Activated CD4-positive, alpha-beta memory T cell treated with anti-CD3 and anti-CD28 coated beads for 36 hours (primary cell): ENCODE measurements at regions not wholly inside any gene's neighbourhood (a gene's known extent, or its start where the extent isn't known, plus 50 kb on each side); places are given as distances from the start of the nearest gene placed in this dataset.

Source experiments
- CTCF ChIA-PET: fragments of 350-600 bp; sonication (Branson Sonifier 250); formaldehyde crosslinking; loops from one replicate; lab custom pipeline; 2021; ENCODE audit warnings: antibody characterized with exemption, inconsistent platforms; lab: Charles Lee
- POLR2A ChIA-PET: fragments of 350-600 bp; sonication (Branson Sonifier 250); formaldehyde crosslinking; loops from one replicate; lab custom pipeline; 2021; ENCODE audit warnings: antibody characterized with exemption; lab: Charles Lee
- DNase-seq: peaks from one replicate; pipeline ENCODE4 v3.0.0-alpha.2; 2020
- H3K27ac Mint-ChIP-seq: one replicate; pipeline ENCODE4 v1.8.0; 2021; ENCODE audit warnings: mixed read lengths
- H3K27me3 Mint-ChIP-seq: one replicate; pipeline ENCODE4 v1.8.0; 2021; ENCODE audit warnings: mixed read lengths
- H3K36me3 Mint-ChIP-seq: one replicate; pipeline ENCODE4 v1.8.0; 2021; ENCODE audit warnings: mixed read lengths
- H3K4me1 Mint-ChIP-seq: one replicate; pipeline ENCODE4 v1.8.0; 2021; ENCODE audit warnings: low read depth, mixed read lengths
- H3K4me3 Mint-ChIP-seq: one replicate; pipeline ENCODE4 v1.8.0; 2021; ENCODE audit warnings: mild to moderate bottlenecking, mixed read lengths
- H3K9me3 Mint-ChIP-seq: one replicate; pipeline ENCODE4 v1.8.0; 2021; ENCODE audit warnings: mixed read lengths
- intact Hi-C: fragments of 100-400 bp; cut with micrococcal nuclease; formaldehyde crosslinking; loops from one replicate; pipeline ENCODE4 v1.15.1; 2023

- no peak overlapping the region for H3K27ac Mint-ChIP-seq
- POLR2A ChIA-PET: no interaction called here
- intact Hi-C loops: no loop called here
- peaks cover 6% of the 10 kb centered on the region for H3K27me3 Mint-ChIP-seq
- H3K4me1 Mint-ChIP-seq: no peaks in the 10 kb centered on the region
- no peaks in the 10 kb centered on the region for H3K36me3 Mint-ChIP-seq
- H3K4me3 Mint-ChIP-seq: no peak overlapping the region
- no peak for DNase-seq
- CTCF ChIA-PET: no interaction called here
- H3K9me3 Mint-ChIP-seq: no peaks in the 10 kb centered on the region
Measured at GRCh38 chr18:62629031-62629430, 86.3 kb upstream of the PHLPP1 start.

DNA sequence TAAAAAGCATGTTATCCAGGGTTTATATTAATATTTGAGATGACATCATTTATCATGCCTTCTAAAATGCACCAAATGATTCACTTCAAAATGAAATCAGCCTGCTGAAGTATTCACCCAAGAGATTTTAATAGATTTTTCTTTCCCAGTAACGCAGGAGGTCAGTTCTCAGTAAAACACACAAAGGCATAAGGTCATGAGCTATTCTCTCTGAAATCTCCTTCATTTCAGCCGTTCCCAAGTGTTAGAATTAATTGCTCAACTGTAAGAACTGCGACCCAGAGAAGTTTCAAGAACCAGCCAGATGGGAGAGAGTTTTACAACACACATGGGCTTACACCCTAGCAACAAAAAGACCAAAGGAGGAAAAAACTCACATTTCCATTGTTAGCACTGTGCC is 84.2 kb upstream of the PHLPP1 start:
- Mint-ChIP-seq H3K36me3 (no peaks in the 10 kb centered on the region), H3K27me3 (peaks cover 17% of the 10 kb centered on the region), H3K4me1 (no peaks in the 10 kb centered on the region), H3K27ac (no peak overlapping the region), H3K4me3 (no peak overlapping the region), H3K9me3 (no peaks in the 10 kb centered on the region)
- intact Hi-C loops: no loop called here
- CTCF ChIA-PET: interaction anchor here (1.1 kb wide), 1 partner anchor 351 kb away, joined by 3 read pairs; no protein-coding TSS in a partner anchor
- POLR2A ChIA-PET: no interaction called here
- DNase-seq: no peak

GRCh38 chr18:62632788-62633455 is 82.4 kb upstream of the PHLPP1 start:
- CTCF ChIA-PET: interaction anchor here (0.6 kb wide), 1 partner anchor 9 kb away, joined by 3 read pairs; no protein-coding TSS in a partner anchor
- H3K27me3 Mint-ChIP-seq: peaks cover 17% of the 10 kb centered on the region

DNA sequence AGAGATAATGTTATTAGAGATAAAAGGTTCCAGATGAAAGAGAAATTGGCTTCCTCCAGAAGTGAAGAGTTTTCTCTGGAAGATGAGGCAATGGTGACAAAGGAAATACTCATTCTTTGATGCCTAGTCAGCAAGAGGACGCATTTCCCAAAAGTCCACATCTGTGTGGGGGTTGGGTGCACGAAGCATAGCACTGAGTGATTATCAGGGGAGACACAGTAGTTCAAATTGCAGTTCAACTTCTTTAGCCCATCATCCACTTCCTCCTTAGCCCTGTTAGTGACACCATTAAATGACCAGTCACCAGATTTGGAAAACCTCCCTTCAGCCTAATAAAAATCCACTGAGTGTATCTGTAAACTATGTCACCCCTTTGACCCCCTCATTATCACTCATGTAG is 80.9 kb upstream of the PHLPP1 start:
- Mint-ChIP-seq H3K36me3 (no peaks in the 10 kb centered on the region), H3K27me3 (peaks cover 24% of the 10 kb centered on the region), H3K4me3 (no peak overlapping the region), H3K27ac (no peak overlapping the region), H3K4me1 (peaks cover 9% of the 10 kb centered on the region), H3K9me3 (no peaks in the 10 kb centered on the region)
- POLR2A ChIA-PET: no interaction called here
- no peak for DNase-seq
- intact Hi-C loops: no loop called here
- CTCF ChIA-PET: no interaction called here

More at GRCh38 chr18:62632788-62633455, 82.4 kb upstream of the PHLPP1 start:
- peaks cover 3% of the 10 kb centered on the region for H3K4me1 Mint-ChIP-seq
- POLR2A ChIA-PET: no interaction called here
- H3K27ac Mint-ChIP-seq: no peak overlapping the region
- no peaks in the 10 kb centered on the region for H3K36me3 Mint-ChIP-seq
- intact Hi-C loops: no loop called here
- no peak for DNase-seq
- no peak overlapping the region for H3K4me3 Mint-ChIP-seq
- H3K9me3 Mint-ChIP-seq: no peaks in the 10 kb centered on the region

- ChIA-PET POLR2A (no interaction called here), CTCF (no interaction called here)
- Mint-ChIP-seq H3K27ac (no peak overlapping the region), H3K4me3 (no peak overlapping the region), H3K4me1 (peaks cover 9% of the 10 kb centered on the region), H3K36me3 (no peaks in the 10 kb centered on the region), H3K27me3 (peaks cover 24% of the 10 kb centered on the region), H3K9me3 (no peaks in the 10 kb centered on the region)
- no peak for DNase-seq
- intact Hi-C loops: no loop called here
Measured at GRCh38 chr18:62634979-62635630, 80.2 kb upstream of the PHLPP1 start.

DNA sequence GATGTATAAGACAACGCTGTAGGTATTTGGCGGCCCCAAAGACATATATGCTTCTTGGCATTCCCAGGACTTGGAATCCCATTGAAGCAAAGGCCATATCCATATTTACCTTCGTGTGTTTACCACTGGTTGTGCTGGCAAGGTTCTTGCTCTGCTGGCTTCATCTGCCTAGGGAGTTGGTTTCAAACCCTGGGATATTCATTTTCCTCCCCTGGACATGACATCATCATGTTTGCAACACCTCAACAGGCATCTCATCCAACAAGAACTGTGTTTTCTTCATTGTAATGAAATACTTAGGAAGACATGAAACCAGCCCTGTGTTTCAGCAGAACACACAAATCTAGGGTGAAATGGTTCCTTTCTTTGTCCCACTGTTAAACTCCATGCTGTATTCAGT is 77.9 kb upstream of the PHLPP1 start:
- H3K27ac Mint-ChIP-seq: no peak overlapping the region
- no peaks in the 10 kb centered on the region for H3K36me3 Mint-ChIP-seq
- peaks cover 24% of the 10 kb centered on the region for H3K27me3 Mint-ChIP-seq
- POLR2A ChIA-PET: no interaction called here
- intact Hi-C loops: no loop called here
- no peaks in the 10 kb centered on the region for H3K9me3 Mint-ChIP-seq
- CTCF ChIA-PET: interaction anchor here (0.6 to 2.1 kb wide), 6 partner anchors 11 to 345 kb away, joined by 3 to 27 read pairs (median 3); no protein-coding TSS in a partner anchor
- no peak for DNase-seq
- H3K4me1 Mint-ChIP-seq: peaks cover 9% of the 10 kb centered on the region
- H3K4me3 Mint-ChIP-seq: no peak overlapping the region

DNA sequence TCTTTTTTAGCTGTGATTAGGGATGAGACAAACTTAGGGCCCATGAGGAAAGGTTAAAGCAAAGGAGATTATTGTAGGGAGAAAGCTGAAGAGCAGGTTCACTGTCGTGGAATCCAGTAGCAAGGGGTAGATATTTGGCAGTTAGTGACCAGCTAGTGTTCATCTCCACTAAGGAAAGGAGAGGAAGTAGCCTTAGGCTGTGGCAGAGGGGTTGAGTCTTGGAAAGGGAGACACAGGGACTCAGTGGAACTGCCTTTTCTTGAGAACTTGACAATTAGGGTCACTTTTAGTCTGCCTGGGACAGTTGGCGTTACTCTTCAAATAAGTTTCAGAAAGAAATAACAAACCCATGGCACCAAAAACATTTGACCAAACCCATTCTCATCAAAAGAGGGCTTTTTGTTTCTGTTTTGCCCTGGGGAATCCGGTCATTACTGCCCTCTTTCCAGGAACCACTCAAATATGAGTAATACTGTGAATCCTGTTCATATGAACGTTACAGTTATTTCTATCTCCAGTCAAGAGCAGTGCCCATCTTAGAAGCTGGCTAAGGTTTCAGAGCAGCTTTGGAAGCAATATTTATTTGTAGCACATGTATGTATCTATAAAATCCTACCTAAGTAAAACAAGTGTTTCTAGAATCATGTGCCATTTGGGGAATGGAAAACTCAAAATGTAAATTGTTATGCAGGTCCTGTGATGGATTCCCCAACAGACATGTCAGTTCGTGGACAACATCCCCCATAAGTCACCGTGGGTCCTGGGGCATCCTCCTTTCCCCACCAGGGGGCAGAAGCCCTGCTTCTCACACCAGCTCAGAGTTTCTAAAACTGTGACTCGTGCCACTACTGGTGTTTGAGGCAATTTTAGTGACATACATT is 77.3 kb upstream of the PHLPP1 start:
- DNase-seq: peak; percentile 73
- Mint-ChIP-seq H3K27me3 (peaks cover 24% of the 10 kb centered on the region), H3K27ac (no peak overlapping the region), H3K9me3 (no peaks in the 10 kb centered on the region), H3K4me3 (no peak overlapping the region), H3K36me3 (no peaks in the 10 kb centered on the region), H3K4me1 (peaks cover 9% of the 10 kb centered on the region)
- CTCF ChIA-PET: interaction anchor here (0.6 to 2.1 kb wide), 9 partner anchors 10 to 344 kb away, joined by 3 to 27 read pairs (median 3); no protein-coding TSS in a partner anchor
- intact Hi-C loops: loop anchor here (1.0 kb wide), 2 partner anchors 320 to 344 kb away; no protein-coding TSS in a partner anchor
- POLR2A ChIA-PET: no interaction called here

- POLR2A ChIA-PET: no interaction called here
- DNase-seq: no peak
- no peaks in the 10 kb centered on the region for H3K9me3 Mint-ChIP-seq
- no peak overlapping the region for H3K4me3 Mint-ChIP-seq
- H3K27me3 Mint-ChIP-seq: peaks cover 8% of the 10 kb centered on the region
- CTCF ChIA-PET: no interaction called here
- H3K36me3 Mint-ChIP-seq: no peaks in the 10 kb centered on the region
- peaks cover 4% of the 10 kb centered on the region for H3K4me1 Mint-ChIP-seq
- no peak overlapping the region for H3K27ac Mint-ChIP-seq
- intact Hi-C loops: no loop called here
Measured at GRCh38 chr18:62643181-62643580, 72.2 kb upstream of the PHLPP1 start.

- H3K4me3 Mint-ChIP-seq: no peak overlapping the region
- POLR2A ChIA-PET: no interaction called here
- H3K27ac Mint-ChIP-seq: no peak overlapping the region
- DNase-seq: no peak
- H3K36me3 Mint-ChIP-seq: no peaks in the 10 kb centered on the region
- H3K9me3 Mint-ChIP-seq: no peaks in the 10 kb centered on the region
- intact Hi-C loops: no loop called here
- CTCF ChIA-PET: interaction anchor here (0.6 to 0.7 kb wide), 2 partner anchors 653 to 779 kb away, joined by 3 read pairs; no protein-coding TSS in a partner anchor
- no peaks in the 10 kb centered on the region for H3K27me3 Mint-ChIP-seq
- H3K4me1 Mint-ChIP-seq: no peaks in the 10 kb centered on the region
Measured at GRCh38 chr18:62644773-62645172, 70.6 kb upstream of the PHLPP1 start.

GRCh38 chr18:62647179-62647578 is 68.2 kb upstream of the PHLPP1 start:
- ChIA-PET CTCF (interaction anchor here (3.1 kb wide), 1 partner anchor 9 kb away, joined by 12 read pairs; no protein-coding TSS in a partner anchor), POLR2A (interaction anchor here (0.6 kb wide), 1 partner anchor 403 kb away, joined by 7 read pairs; no protein-coding TSS in a partner anchor)
- Mint-ChIP-seq H3K9me3 (no peaks in the 10 kb centered on the region), H3K4me3 (no peak overlapping the region), H3K36me3 (no peaks in the 10 kb centered on the region), H3K27me3 (no peaks in the 10 kb centered on the region), H3K4me1 (no peaks in the 10 kb centered on the region), H3K27ac (no peak overlapping the region)
- intact Hi-C loops: no loop called here
- DNase-seq: no peak

GRCh38 chr18:62648045-62648678 is 67.2 kb upstream of the PHLPP1 start:
- Mint-ChIP-seq H3K36me3 (no peaks in the 10 kb centered on the region), H3K9me3 (no peaks in the 10 kb centered on the region), H3K4me3 (no peak overlapping the region), H3K27ac (no peak overlapping the region), H3K4me1 (no peaks in the 10 kb centered on the region), H3K27me3 (no peaks in the 10 kb centered on the region)
- POLR2A ChIA-PET: interaction anchor here (0.6 kb wide), 1 partner anchor 402 kb away, joined by 7 read pairs; no protein-coding TSS in a partner anchor
- CTCF ChIA-PET: interaction anchor here (0.6 to 3.1 kb wide), 2 partner anchors 10 to 11 kb away, joined by 3 to 12 read pairs; no protein-coding TSS in a partner anchor
- no peak for DNase-seq
- intact Hi-C loops: no loop called here
